Astrocyte (in vitro differentiated cells and primary cell): ENCODE measurements at regions not wholly inside any gene's neighbourhood (a gene's known extent, or its start where the extent isn't known, plus 50 kb on each side); places are given as distances from the start of the nearest gene placed in this dataset.

ENCODE experiments used
- DNase-seq: peaks from one replicate; pipeline ENCODE4 v3.0.0-alpha.2; 2010; ENCODE audit warnings: low read depth
- FAIRE-seq: peaks from 2 replicates; lab custom pipeline; 2011; peaks lifted over from hg19 to GRCh38; lab: Jason Lieb, UNC
- H2AFZ ChIP-seq: 2 replicates; pipeline ENCODE4 v1.6.0; 2012; ENCODE audit warnings: low read depth, low read length, inconsistent platforms
- H3K27ac ChIP-seq: 2 replicates; pipeline ENCODE4 v1.5.1; 2011; ENCODE audit warnings: low read depth, low read length, inconsistent platforms
- H3K27me3 ChIP-seq: 2 replicates; pipeline ENCODE4 v1.6.0; 2011; ENCODE audit warnings: low read length, inconsistent platforms; ENCODE audit not compliant: insufficient read depth
- H3K36me3 ChIP-seq: 2 replicates; pipeline ENCODE4 v1.5.1; 2011; ENCODE audit warnings: low read length, inconsistent platforms; ENCODE audit not compliant: insufficient read depth
- H3K4me1 ChIP-seq: 2 replicates; pipeline ENCODE4 v1.5.1; 2011; ENCODE audit warnings: low read length, inconsistent platforms; ENCODE audit not compliant: insufficient read depth
- H3K4me2 ChIP-seq: 2 replicates; pipeline ENCODE4 v1.6.0; 2012; ENCODE audit warnings: low read length, inconsistent platforms
- H3K4me3 ChIP-seq: 2 replicates; pipeline ENCODE4 v1.5.1; 2011; ENCODE audit warnings: low read depth, mild to moderate bottlenecking, low read length, inconsistent platforms; ENCODE audit not compliant: insufficient read depth
- H3K79me2 ChIP-seq: 2 replicates; pipeline ENCODE4 v1.6.0; 2012; ENCODE audit warnings: mild to moderate bottlenecking, low read length, inconsistent platforms; ENCODE audit not compliant: insufficient read depth
- H3K9ac ChIP-seq: 2 replicates; pipeline ENCODE4 v1.6.0; 2012; ENCODE audit warnings: mild to moderate bottlenecking, low read length, inconsistent platforms
- H3K9me3 ChIP-seq: 2 replicates; pipeline ENCODE4 v1.5.1; 2012; ENCODE audit warnings: low read depth, mild to moderate bottlenecking, low read length, inconsistent platforms; ENCODE audit not compliant: insufficient read depth
- H4K20me1 ChIP-seq: 2 replicates; pipeline ENCODE4 v1.6.0; 2012; ENCODE audit warnings: low read length, inconsistent platforms; ENCODE audit not compliant: insufficient read depth
- H3K27ac Mint-ChIP-seq: one replicate; pipeline ENCODE4 v1.8.0; 2021; ENCODE audit warnings: mild to moderate bottlenecking, mixed read lengths; ENCODE audit not compliant: unreplicated experiment
- H3K27me3 Mint-ChIP-seq: one replicate; pipeline ENCODE4 v1.8.0; 2021; ENCODE audit warnings: low read depth, mixed read lengths; ENCODE audit not compliant: unreplicated experiment
- H3K36me3 Mint-ChIP-seq: one replicate; pipeline ENCODE4 v1.8.0; 2021; ENCODE audit warnings: low read depth, mixed read lengths; ENCODE audit not compliant: unreplicated experiment
- H3K4me1 Mint-ChIP-seq: one replicate; pipeline ENCODE4 v1.8.0; 2021; ENCODE audit warnings: low read depth, mixed read lengths; ENCODE audit not compliant: unreplicated experiment
- H3K4me3 Mint-ChIP-seq: one replicate; pipeline ENCODE4 v1.8.0; 2021; ENCODE audit warnings: mild to moderate bottlenecking, moderate library complexity, mixed read lengths; ENCODE audit not compliant: unreplicated experiment
- H3K9me3 Mint-ChIP-seq: one replicate; pipeline ENCODE4 v1.8.0; 2021; ENCODE audit warnings: mild to moderate bottlenecking, mixed read lengths; ENCODE audit not compliant: unreplicated experiment
- CTCF ChIP-seq: IDR thresholded peaks from 2 replicates; pipeline ENCODE4 v1.5.1; 2011; ENCODE audit warnings: low read depth, mild to moderate bottlenecking, inconsistent platforms, low read length, moderate library complexity; ENCODE audit not compliant: insufficient read depth
- EZH2 ChIP-seq: IDR thresholded peaks from 2 replicates; pipeline ENCODE4 v1.6.1; 2012; ENCODE audit warnings: mild to moderate bottlenecking, low read length, inconsistent platforms; ENCODE audit not compliant: insufficient read depth

- no peak overlapping the region for H3K27ac Mint-ChIP-seq
- no peaks in the 10 kb centered on the region for H3K36me3 ChIP-seq
- no peaks in the 10 kb centered on the region for H3K79me2 ChIP-seq
- TF ChIP-seq EZH2, result no peak
- TF ChIP-seq CTCF, result no peak
- no peak overlapping the region for H3K4me3 ChIP-seq
- H3K9me3 Mint-ChIP-seq, result no peaks in the 10 kb centered on the region
- no peak overlapping the region for H3K27ac ChIP-seq
- H3K36me3 Mint-ChIP-seq, result no peaks in the 10 kb centered on the region
- no peak for FAIRE-seq
- no peaks in the 10 kb centered on the region for H3K4me1 ChIP-seq
- DNase-seq, result no peak
- H3K4me1 Mint-ChIP-seq, result no peaks in the 10 kb centered on the region
- no peak overlapping the region for H2AFZ ChIP-seq
- H3K4me2 ChIP-seq, result no peak overlapping the region
- no peaks in the 10 kb centered on the region for H3K9me3 ChIP-seq
- H3K4me3 Mint-ChIP-seq, result no peak overlapping the region
- H3K9ac ChIP-seq, result no peak overlapping the region
- no peaks in the 10 kb centered on the region for H3K27me3 Mint-ChIP-seq
- H4K20me1 ChIP-seq, result no peaks in the 10 kb centered on the region
- no peaks in the 10 kb centered on the region for H3K27me3 ChIP-seq
Observed at GRCh38 chr12:13770576-13770975, 210.8 kb downstream of the GRIN2B start.

DNA sequence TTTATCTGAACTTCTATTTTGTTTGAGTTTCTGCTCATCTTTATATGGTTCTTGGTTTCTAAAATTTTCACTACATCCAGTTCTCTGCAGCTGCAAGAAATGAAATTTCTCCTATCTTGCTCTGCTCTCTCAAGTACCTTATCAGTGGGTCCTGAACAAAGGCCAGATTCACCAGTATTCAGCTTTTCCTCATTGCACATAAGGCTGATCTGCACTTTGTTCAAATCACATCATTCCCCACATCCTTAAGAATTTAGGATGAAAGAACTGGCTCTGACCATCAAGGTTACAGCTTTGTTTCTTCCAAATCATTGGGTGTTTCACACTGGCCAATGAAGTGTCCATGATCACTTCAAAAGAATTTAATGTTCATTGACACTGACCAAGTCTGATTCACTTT is 211.4 kb downstream of the GRIN2B start:
- H3K4me1 ChIP-seq, result no peaks in the 10 kb centered on the region
- no peaks in the 10 kb centered on the region for H4K20me1 ChIP-seq
- H3K36me3 ChIP-seq, result no peaks in the 10 kb centered on the region
- DNase-seq, result no peak
- no peaks in the 10 kb centered on the region for H3K9me3 ChIP-seq
- no peak overlapping the region for H3K4me3 ChIP-seq
- no peak overlapping the region for H3K27ac Mint-ChIP-seq
- no peaks in the 10 kb centered on the region for H3K4me1 Mint-ChIP-seq
- FAIRE-seq, result no peak
- no peak overlapping the region for H3K4me3 Mint-ChIP-seq
- TF ChIP-seq CTCF, result no peak
- no peak overlapping the region for H3K4me2 ChIP-seq
- no peak overlapping the region for H2AFZ ChIP-seq
- no peaks in the 10 kb centered on the region for H3K36me3 Mint-ChIP-seq
- H3K9me3 Mint-ChIP-seq, result no peaks in the 10 kb centered on the region
- no peak overlapping the region for H3K9ac ChIP-seq
- H3K27me3 Mint-ChIP-seq, result no peaks in the 10 kb centered on the region
- no peaks in the 10 kb centered on the region for H3K27me3 ChIP-seq
- H3K27ac ChIP-seq, result no peak overlapping the region
- H3K79me2 ChIP-seq, result no peaks in the 10 kb centered on the region

GRCh38 chr12:13769273-13769672 is 212.1 kb downstream of the GRIN2B start:
- H3K27me3 ChIP-seq, result no peaks in the 10 kb centered on the region
- DNase-seq, result no peak
- no peaks in the 10 kb centered on the region for H3K27me3 Mint-ChIP-seq

More at GRCh38 chr12:13769273-13769672, 212.1 kb downstream of the GRIN2B start:
- no peak overlapping the region for H3K9ac ChIP-seq
- H3K9me3 ChIP-seq, result no peaks in the 10 kb centered on the region
- no peak overlapping the region for H3K27ac Mint-ChIP-seq
- H3K4me3 ChIP-seq, result no peak overlapping the region
- no peak overlapping the region for H3K27ac ChIP-seq
- no peaks in the 10 kb centered on the region for H3K79me2 ChIP-seq
- no peak overlapping the region for H3K4me2 ChIP-seq
- H3K9me3 Mint-ChIP-seq, result peaks cover 2% of the 10 kb centered on the region
- H3K4me3 Mint-ChIP-seq, result no peak overlapping the region
- no peaks in the 10 kb centered on the region for H3K36me3 Mint-ChIP-seq
- no peak for TF ChIP-seq EZH2
- TF ChIP-seq CTCF, result no peak
- H4K20me1 ChIP-seq, result no peaks in the 10 kb centered on the region
- H3K36me3 ChIP-seq, result no peaks in the 10 kb centered on the region
- no peak for FAIRE-seq
- H2AFZ ChIP-seq, result no peak overlapping the region
- H3K4me1 Mint-ChIP-seq, result no peaks in the 10 kb centered on the region
- H3K4me1 ChIP-seq, result no peaks in the 10 kb centered on the region
